Stomach (tissue), 8 donors: ENCODE measurements at regions not wholly inside any gene's neighbourhood (a gene's known extent, or its start where the extent isn't known, plus 50 kb on each side); places are given as distances from the start of the nearest gene placed in this dataset.

ENCODE experiments used
- DNase-seq, 2 donors: peaks; one replicate each; pipeline versions ENCODE4 v3.0.0 to v3.0.0-alpha.2; 2013 to 2019
- H3K27ac ChIP-seq, 5 donors: fragments of 200-600 bp in 4 of 5; sonication (generic) in 4 of 5; one replicate each; pipeline ENCODE4 v1.5.1; 2013 to 2019; ENCODE audit warnings: mild to moderate bottlenecking in 1 of 5, moderate library complexity in 1 of 5
- H3K27me3 ChIP-seq, 3 donors: fragments of 200-600 bp; sonication (generic); one replicate each; pipeline ENCODE4 v1.5.1; 2017 to 2019; ENCODE audit warnings: mixed run types in 1 of 3
- H3K36me3 ChIP-seq, 4 donors: fragments of 200-600 bp; sonication (generic); 1 replicate in 3 of 4; 2 replicates in 1 of 4; pipeline ENCODE4 v1.5.1; 2016 to 2019
- H3K4me1 ChIP-seq, 4 donors: fragments of 200-600 bp; sonication (generic); one replicate each; pipeline ENCODE4 v1.5.1; 2016 to 2019
- H3K4me3 ChIP-seq, 4 donors: fragments of 200-600 bp; sonication (generic) in 3 of 4; one replicate each; pipeline ENCODE4 v1.5.1; 2016 to 2019; ENCODE audit warnings: mild to moderate bottlenecking in 1 of 4
- H3K9me3 ChIP-seq, 4 donors: fragments of 200-600 bp; sonication (generic); one replicate each; pipeline ENCODE4 v1.5.1; 2016 to 2019
- EP300 ChIP-seq: sonication (generic); formaldehyde crosslinking; IDR thresholded peaks from one replicate; pipeline ENCODE4 v1.6.1; 2017; ENCODE audit warnings: antibody characterized with exemption
- POLR2A ChIP-seq, 4 donors: fragments of 450-650 bp; IDR thresholded peaks; one replicate each; pipeline ENCODE4 v1.6.1; 2016; ENCODE audit warnings: antibody characterized with exemption in 4 of 4, control low read depth in 2 of 4, mild to moderate bottlenecking in 1 of 4, moderate library complexity in 1 of 4
- POLR2AphosphoS5 ChIP-seq, 3 donors: sonication (generic); formaldehyde crosslinking; IDR thresholded peaks; one replicate each; pipeline ENCODE4 v1.6.1; 2016; ENCODE audit warnings: antibody characterized with exemption in 3 of 3
- WGBS, 5 donors: extraction: QIAGEN DNeasy Blood & Tissue Kit in 3 of 5; methylation state at CpG; one replicate each; pipeline versions ENCODE4 v1.1.5 to v1.1.7; 2013 to 2018; 5-methylcytosine and 5-hydroxymethylcytosine counted together
- intact Hi-C: fragments of 100-400 bp; cut with DNase I; formaldehyde crosslinking; loops from one replicate; pipeline ENCODE4 v1.15.1; 2023; ENCODE audit warnings: low total_unique reads
- TF ChIP-seq, protein P1 (sequence below), 7 experiments: fragments of 450-650 bp in 4 of 7; fragments of 200-600 bp in 3 of 7; sonication (generic) in 3 of 7; IDR thresholded peaks; one replicate each; pipeline ENCODE4 v1.5.1; 2016 to 2019; ENCODE audit warnings: antibody characterized with exemption in 7 of 7, control low read depth in 2 of 7, mild to moderate bottlenecking in 1 of 7
- donor health status: healthy with polysubstance abuse.
- donor health status: Bipolar disorder and iron deficiency.
- donor health status: healthy.

DNA sequence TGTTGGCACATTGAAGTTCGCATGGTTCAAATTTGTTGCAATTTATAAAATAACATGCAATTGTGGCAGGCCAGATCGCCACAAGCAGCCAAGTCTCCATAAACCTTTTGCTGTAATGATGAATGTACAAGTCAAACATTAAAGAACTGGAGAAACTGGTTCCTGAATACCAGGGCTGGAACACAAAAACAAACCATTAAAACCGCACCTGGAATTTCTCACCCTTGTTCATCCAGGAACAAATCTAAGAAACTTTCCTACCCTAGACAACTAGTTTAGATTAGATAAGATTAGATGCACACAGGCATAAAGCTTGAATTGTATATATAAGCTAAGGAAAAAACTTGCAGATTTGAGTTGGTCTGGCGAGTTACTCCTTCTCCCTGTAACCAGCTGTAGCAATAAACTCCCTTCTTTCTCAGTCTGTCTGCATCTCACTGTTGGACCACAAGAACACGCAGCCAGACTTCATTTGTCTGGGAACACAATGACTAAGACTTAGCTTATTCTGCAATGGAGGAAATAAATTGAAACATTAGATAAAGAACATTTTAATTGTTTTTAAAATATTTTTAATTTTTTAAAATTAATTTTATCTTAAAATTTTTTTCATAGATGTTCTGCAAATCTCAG lies 1835.5 kb upstream of the LRRTM1 start:
- no peak overlapping the region for H3K4me3 ChIP-seq
- H3K27me3 ChIP-seq = no peaks in the 10 kb centered on the region
- TF ChIP-seq POLR2A (IDR thresholded peaks at IDR 0.05) (no peak), POLR2AphosphoS5 (IDR thresholded peaks at IDR 0.05) (peak in 2 of 3 donors; percentile 33 to 48)
- no peaks in the 10 kb centered on the region for H3K36me3 ChIP-seq
- WGBS, 5 donors = 28 to 33% (median 31%) methylated on average over 5 of the region's 5 CpGs
- no peaks in the 10 kb centered on the region for H3K9me3 ChIP-seq
- DNase-seq = peak in 1 of 2 donors; percentile 89
- intact Hi-C loops = no loop called here
- H3K27ac ChIP-seq = peak overlapping the region in 2 of 5 donors; percentile 31 to 36
- H3K4me1 ChIP-seq = peaks cover 0 to 17% (median 3%) of the 10 kb centered on the region in 4 donors

DNA sequence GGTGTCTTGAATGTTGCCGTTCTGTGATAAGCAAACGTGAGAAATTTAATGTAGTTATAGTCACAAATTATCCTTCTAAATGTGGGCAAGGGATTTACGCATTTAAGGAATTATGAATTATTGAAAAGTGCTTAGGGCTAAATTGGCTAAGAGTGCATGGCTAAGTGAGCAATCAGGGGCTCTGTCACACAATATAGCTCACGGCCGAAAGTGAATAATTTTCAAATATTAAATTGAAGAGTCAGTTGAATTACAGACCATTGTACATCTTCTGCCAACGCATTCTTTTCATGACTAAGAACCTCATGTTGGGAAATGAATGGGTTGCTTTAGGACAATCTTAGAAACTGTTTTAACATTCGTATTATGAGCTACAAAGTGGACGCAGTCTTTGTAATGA lies 1832.9 kb upstream of the LRRTM1 start:
- H3K4me1 ChIP-seq = peaks cover 0 to 17% (median 3%) of the 10 kb centered on the region in 4 donors
- no peak overlapping the region for H3K4me3 ChIP-seq
- intact Hi-C loops = no loop called here
- no peaks in the 10 kb centered on the region for H3K36me3 ChIP-seq
- no peak for TF ChIP-seq POLR2AphosphoS5 (IDR thresholded peaks at IDR 0.05)
- TF ChIP-seq, protein P1, sequence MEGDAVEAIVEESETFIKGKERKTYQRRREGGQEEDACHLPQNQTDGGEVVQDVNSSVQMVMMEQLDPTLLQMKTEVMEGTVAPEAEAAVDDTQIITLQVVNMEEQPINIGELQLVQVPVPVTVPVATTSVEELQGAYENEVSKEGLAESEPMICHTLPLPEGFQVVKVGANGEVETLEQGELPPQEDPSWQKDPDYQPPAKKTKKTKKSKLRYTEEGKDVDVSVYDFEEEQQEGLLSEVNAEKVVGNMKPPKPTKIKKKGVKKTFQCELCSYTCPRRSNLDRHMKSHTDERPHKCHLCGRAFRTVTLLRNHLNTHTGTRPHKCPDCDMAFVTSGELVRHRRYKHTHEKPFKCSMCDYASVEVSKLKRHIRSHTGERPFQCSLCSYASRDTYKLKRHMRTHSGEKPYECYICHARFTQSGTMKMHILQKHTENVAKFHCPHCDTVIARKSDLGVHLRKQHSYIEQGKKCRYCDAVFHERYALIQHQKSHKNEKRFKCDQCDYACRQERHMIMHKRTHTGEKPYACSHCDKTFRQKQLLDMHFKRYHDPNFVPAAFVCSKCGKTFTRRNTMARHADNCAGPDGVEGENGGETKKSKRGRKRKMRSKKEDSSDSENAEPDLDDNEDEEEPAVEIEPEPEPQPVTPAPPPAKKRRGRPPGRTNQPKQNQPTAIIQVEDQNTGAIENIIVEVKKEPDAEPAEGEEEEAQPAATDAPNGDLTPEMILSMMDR (IDR thresholded peaks at IDR 0.05) = no peak
- TF ChIP-seq EP300 = no peak
- TF ChIP-seq POLR2A (IDR thresholded peaks at IDR 0.05) = no peak
- 87 to 96% (median 94%) methylated on average over 8 of the region's 8 CpGs for WGBS, 5 donors
- H3K27me3 ChIP-seq = no peaks in the 10 kb centered on the region
- no peaks in the 10 kb centered on the region for H3K9me3 ChIP-seq
- no peak overlapping the region for H3K27ac ChIP-seq
- DNase-seq = no peak

DNA sequence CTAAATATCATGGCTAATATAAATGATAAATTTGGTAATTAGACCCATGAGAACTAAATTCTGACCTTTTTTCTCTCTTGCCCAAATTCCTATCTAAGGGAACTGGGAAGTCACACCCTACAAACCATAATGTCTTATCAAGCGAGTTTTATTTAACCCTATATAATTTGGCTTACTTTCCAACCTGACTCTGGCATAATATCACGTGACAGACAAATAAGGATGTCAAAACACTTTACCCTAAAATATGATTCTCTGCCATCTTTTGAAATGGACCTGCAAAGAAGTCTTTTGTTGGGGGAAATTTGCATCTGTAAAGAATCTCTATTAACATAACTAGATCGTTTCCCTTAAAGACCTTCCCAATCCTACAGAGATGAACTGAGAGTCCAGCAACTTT lies 1823.5 kb upstream of the LRRTM1 start:
- Histone ChIP-seq H3K36me3 (no peaks in the 10 kb centered on the region), H3K4me1 (no peaks in the 10 kb centered on the region), H3K4me3 (no peak overlapping the region), H3K27me3 (no peaks in the 10 kb centered on the region), H3K27ac (no peak overlapping the region), H3K9me3 (peaks cover 0 to 25% (median 7%) of the 10 kb centered on the region in 4 donors)
- intact Hi-C loops = no loop called here
- DNase-seq = no peak
- no peak for TF ChIP-seq POLR2A (IDR thresholded peaks at IDR 0.05)
- WGBS, 5 donors = 72 to 75% (median 72%) methylated on average over 3 of the region's 3 CpGs

DNA sequence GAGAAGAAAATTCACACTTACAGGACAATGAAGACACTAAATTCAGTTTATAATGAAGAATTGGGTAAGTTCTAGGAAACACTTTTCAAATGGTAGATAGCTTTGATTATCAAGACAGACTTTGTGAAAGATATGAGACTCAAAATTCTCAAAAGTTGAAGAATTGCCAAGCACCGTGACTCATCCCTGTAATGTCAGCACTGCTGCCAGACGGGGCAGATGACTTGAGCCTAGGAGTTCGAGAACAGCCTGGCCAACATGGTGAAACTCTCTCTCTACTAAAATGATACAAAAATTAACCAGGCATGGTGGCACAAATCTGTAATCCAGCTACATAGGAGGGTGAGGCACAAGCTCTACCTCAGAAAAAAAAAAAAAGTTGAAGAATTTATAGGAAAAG lies 1820.1 kb upstream of the LRRTM1 start:
- TF ChIP-seq EP300 (no peak), POLR2AphosphoS5 (IDR thresholded peaks at IDR 0.05) (no peak), POLR2A (IDR thresholded peaks at IDR 0.05) (no peak)
- TF ChIP-seq, protein P1 (IDR thresholded peaks at IDR 0.05) = no peak
- intact Hi-C loops = no loop called here
- Histone ChIP-seq H3K4me1 (peaks cover 0 to 21% (median 8%) of the 10 kb centered on the region in 4 donors), H3K27me3 (no peaks in the 10 kb centered on the region), H3K27ac (no peak overlapping the region), H3K4me3 (no peak overlapping the region), H3K9me3 (peaks cover 0 to 4% (median 0%) of the 10 kb centered on the region in 4 donors), H3K36me3 (no peaks in the 10 kb centered on the region)
- 66 to 88% (median 77%) methylated on average over 3 of the region's 3 CpGs for WGBS, 5 donors
- DNase-seq = no peak

DNA sequence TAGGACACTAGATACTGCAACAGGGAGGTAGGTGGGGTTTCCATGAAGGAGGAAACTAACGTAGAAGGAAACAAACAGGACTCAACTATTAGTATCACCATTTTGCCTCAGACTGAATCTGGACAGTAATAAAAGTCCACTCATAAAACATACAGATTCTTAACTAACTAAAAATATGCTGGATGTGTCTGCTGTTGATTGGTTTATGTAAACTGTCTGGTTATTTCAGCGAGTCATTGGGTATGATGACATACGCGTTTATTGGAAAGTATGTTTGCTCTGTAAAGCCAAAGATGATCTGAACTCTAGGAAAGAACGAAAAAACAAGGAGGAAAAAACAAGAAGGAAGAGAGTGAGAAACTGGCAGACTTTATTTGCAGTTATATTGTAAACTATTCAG lies 1816.1 kb upstream of the LRRTM1 start:
- WGBS, 5 donors = 65 to 77% (median 73%) methylated on average over 5 of the region's 5 CpGs
- H3K27ac ChIP-seq = peak overlapping the region in 3 of 5 donors; percentile 39 to 61 (median 53)
- intact Hi-C loops = no loop called here
- TF ChIP-seq EP300 = no peak
- no peak for TF ChIP-seq POLR2A (IDR thresholded peaks at IDR 0.05)
- TF ChIP-seq POLR2AphosphoS5 (IDR thresholded peaks at IDR 0.05) = no peak
- TF ChIP-seq, protein P1 (IDR thresholded peaks at IDR 0.05) = no peak
- peaks cover 0 to 21% (median 8%) of the 10 kb centered on the region in 4 donors for H3K4me1 ChIP-seq
- DNase-seq = no peak
- H3K9me3 ChIP-seq = no peaks in the 10 kb centered on the region
- no peak overlapping the region for H3K4me3 ChIP-seq
- H3K27me3 ChIP-seq = no peaks in the 10 kb centered on the region
- no peaks in the 10 kb centered on the region for H3K36me3 ChIP-seq
